Mesendoderm (in vitro differentiated cells): ENCODE measurements at regions not wholly inside any gene's neighbourhood (a gene's known extent, or its start where the extent isn't known, plus 50 kb on each side); places are given as distances from the start of the nearest gene placed in this dataset.
"Not testable (repeated sequence)": the region's sequence is repeated elsewhere in the genome, so short reads cannot be mapped to it uniquely, and the experiment has no call there.

ENCODE experiments used
- DNase-seq: peaks from one replicate; pipeline ENCODE4 v3.0.0; 2013
- H2AK5ac ChIP-seq: 2 replicates; pipeline ENCODE4 v1.6.1; 2013; ENCODE audit warnings: low read length, inconsistent platforms
- H2BK120ac ChIP-seq: 2 replicates; pipeline ENCODE4 v1.6.1; 2013; ENCODE audit warnings: low read depth, mild to moderate bottlenecking, low read length, moderate library complexity, mixed read lengths
- H2BK15ac ChIP-seq: replicated peaks from 2 replicates; pipeline ENCODE4 v1.6.1; 2013; ENCODE audit warnings: low read depth, mild to moderate bottlenecking, moderate library complexity
- H2BK5ac ChIP-seq: 2 replicates; pipeline ENCODE4 v1.6.1; 2013; ENCODE audit warnings: low read length, inconsistent platforms
- H3K18ac ChIP-seq: 2 replicates; pipeline ENCODE4 v1.6.1; 2013; ENCODE audit warnings: mild to moderate bottlenecking, low read length, mixed read lengths
- H3K23ac ChIP-seq: one replicate; pipeline ENCODE4 v1.6.1; 2013; ENCODE audit warnings: low read length
- H3K27ac ChIP-seq: 2 replicates; pipeline ENCODE4 v1.5.1; 2013; ENCODE audit warnings: low read depth, mild to moderate bottlenecking, inconsistent platforms, low read length, moderate library complexity
- H3K27me3 ChIP-seq: 2 replicates; pipeline ENCODE4 v1.6.1; 2013; ENCODE audit warnings: low read length, control low read depth, mild to moderate bottlenecking, inconsistent platforms; ENCODE audit not compliant: insufficient read depth, poor library complexity
- H3K36me3 ChIP-seq: 2 replicates; pipeline ENCODE4 v1.6.1; 2013; ENCODE audit warnings: low read length, inconsistent platforms; ENCODE audit not compliant: control insufficient read depth, insufficient read depth
- H3K4ac ChIP-seq: one replicate; pipeline ENCODE4 v1.6.1; 2013; ENCODE audit warnings: low read depth, mild to moderate bottlenecking, low read length, moderate library complexity
- H3K4me1 ChIP-seq: 2 replicates; pipeline ENCODE4 v1.6.1; 2013; ENCODE audit warnings: low read depth, low read length, inconsistent platforms; ENCODE audit not compliant: control insufficient read depth
- H3K4me2 ChIP-seq: 2 replicates; pipeline ENCODE4 v1.6.1; 2013; ENCODE audit warnings: low read length
- H3K4me3 ChIP-seq: 2 replicates; pipeline ENCODE4 v1.5.1; 2013; ENCODE audit warnings: mild to moderate bottlenecking, low read length
- H3K56ac ChIP-seq: one replicate; pipeline ENCODE4 v1.6.1; 2013; ENCODE audit warnings: low read length
- H3K79me1 ChIP-seq: 2 replicates; pipeline ENCODE4 v1.6.1; 2013; ENCODE audit warnings: low read length, inconsistent platforms
- H3K79me2 ChIP-seq: 2 replicates; pipeline ENCODE4 v1.6.1; 2013; ENCODE audit warnings: mild to moderate bottlenecking, low read length; ENCODE audit not compliant: control insufficient read depth, insufficient read depth
- H3K9ac ChIP-seq: 2 replicates; pipeline ENCODE4 v1.6.1; 2013; ENCODE audit warnings: low read length, inconsistent platforms
- H4K5ac ChIP-seq: one replicate; pipeline ENCODE4 v1.6.1; 2013; ENCODE audit warnings: low read length
- H4K8ac ChIP-seq: one replicate; pipeline ENCODE4 v1.6.1; 2013; ENCODE audit warnings: low read depth, mild to moderate bottlenecking, control low read depth, low read length, moderate library complexity
- WGBS: extraction: QIAGEN DNeasy Blood & Tissue Kit; methylation state at CpG from one replicate; pipeline ENCODE4 v1.1.7; 2013; ENCODE audit warnings: low lambda C conversion rate, missing lambda C conversion rate; ENCODE audit not compliant: insufficient coverage; ENCODE audit errors: extremely low coverage; 5-methylcytosine and 5-hydroxymethylcytosine counted together

DNA sequence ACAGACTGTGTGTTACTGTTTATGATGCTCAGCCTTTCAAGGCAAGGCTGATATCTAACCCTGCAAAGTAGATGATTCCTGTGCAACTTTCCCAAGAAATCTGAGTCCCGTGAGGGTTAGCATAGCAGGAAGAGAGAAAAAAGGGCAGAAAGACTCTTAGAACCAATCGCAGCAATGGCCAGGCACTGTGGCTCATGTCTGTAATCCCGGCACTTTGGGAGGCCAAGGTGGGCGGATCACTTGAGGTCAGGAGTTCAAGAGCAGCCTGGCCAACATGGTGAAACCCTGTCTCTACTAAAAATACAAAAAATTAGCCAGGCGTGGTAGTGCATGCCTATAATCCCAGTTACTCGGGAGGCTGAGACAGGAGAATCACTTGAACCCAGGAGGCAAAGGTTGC lies 124.3 kb upstream of the CDH5 start:
- not testable (repeated sequence) for H3K23ac ChIP-seq, H3K27me3 ChIP-seq, DNase-seq, H3K4ac ChIP-seq, H3K36me3 ChIP-seq, H2BK120ac ChIP-seq, H3K79me2 ChIP-seq, H3K27ac ChIP-seq, H3K4me2 ChIP-seq, H2BK5ac ChIP-seq, H3K18ac ChIP-seq, H4K8ac ChIP-seq, H4K5ac ChIP-seq, H2AK5ac ChIP-seq, H3K4me3 ChIP-seq, H3K79me1 ChIP-seq, H2BK15ac ChIP-seq, H3K4me1 ChIP-seq, H3K9ac ChIP-seq, H3K56ac ChIP-seq
- WGBS = no CpG with 5 or more reads among the region's 6 CpGs

- Histone ChIP-seq H3K4me2 (no peak overlapping the region), H3K23ac (no peak overlapping the region), H3K36me3 (no peaks in the 10 kb centered on the region), H3K79me1 (no peaks in the 10 kb centered on the region), H4K8ac (no peak overlapping the region), H3K79me2 (no peaks in the 10 kb centered on the region), H3K4me1 (no peaks in the 10 kb centered on the region), H3K56ac (no peak overlapping the region), H2BK120ac (no peak overlapping the region), H3K27me3 (no peaks in the 10 kb centered on the region), H3K9ac (no peak overlapping the region), H2BK5ac (no peak overlapping the region), H3K4ac (no peak overlapping the region), H2AK5ac (no peak overlapping the region), H3K4me3 (no peak overlapping the region), H2BK15ac (no peak overlapping the region), H3K27ac (no peak overlapping the region), H3K18ac (no peak overlapping the region), H4K5ac (no peak overlapping the region)
- DNase-seq = no peak
- WGBS = no CpG with 5 or more reads among the region's 8 CpGs
These were observed 125.7 kb upstream of the CDH5 start for GRCh38 chr16:66240631-66241395.

- Histone ChIP-seq H4K8ac (no peak overlapping the region), H3K4ac (no peak overlapping the region), H3K56ac (no peak overlapping the region), H3K4me1 (no peaks in the 10 kb centered on the region), H3K23ac (no peak overlapping the region), H3K36me3 (no peaks in the 10 kb centered on the region), H3K9ac (no peak overlapping the region), H2BK5ac (no peak overlapping the region), H3K79me1 (no peaks in the 10 kb centered on the region), H3K4me2 (no peak overlapping the region), H3K27ac (no peak overlapping the region), H2BK15ac (no peak overlapping the region), H3K27me3 (no peaks in the 10 kb centered on the region), H2AK5ac (no peak overlapping the region), H3K79me2 (no peaks in the 10 kb centered on the region), H3K18ac (no peak overlapping the region), H4K5ac (no peak overlapping the region), H2BK120ac (no peak overlapping the region), H3K4me3 (no peak overlapping the region)
- WGBS = no CpG with 5 or more reads among the region's 6 CpGs
- DNase-seq = no peak
These were observed 126.4 kb upstream of the CDH5 start for GRCh38 chr16:66240088-66240487.

- no peak overlapping the region for H3K4ac ChIP-seq
- H3K18ac ChIP-seq = no peak overlapping the region
- H4K5ac ChIP-seq = no peak overlapping the region
- no peaks in the 10 kb centered on the region for H3K36me3 ChIP-seq
- H2BK120ac ChIP-seq = no peak overlapping the region
- no peaks in the 10 kb centered on the region for H3K79me2 ChIP-seq
- H3K79me1 ChIP-seq = no peaks in the 10 kb centered on the region
- no peak overlapping the region for H3K4me3 ChIP-seq
- DNase-seq = no peak
- no CpG with 5 or more reads among the region's 1 CpG for WGBS
- H3K9ac ChIP-seq = no peak overlapping the region
- no peak overlapping the region for H3K56ac ChIP-seq
- no peaks in the 10 kb centered on the region for H3K4me1 ChIP-seq
- H4K8ac ChIP-seq = no peak overlapping the region
- H3K27ac ChIP-seq = no peak overlapping the region
- no peak overlapping the region for H2AK5ac ChIP-seq
- H3K23ac ChIP-seq = no peak overlapping the region
- H2BK15ac ChIP-seq = no peak overlapping the region
- H2BK5ac ChIP-seq = no peak overlapping the region
- H3K27me3 ChIP-seq = no peaks in the 10 kb centered on the region
- H3K4me2 ChIP-seq = no peak overlapping the region
These were observed 127.8 kb upstream of the CDH5 start for GRCh38 chr16:66238696-66239095.

- H3K27ac ChIP-seq = no peak overlapping the region
- no peak overlapping the region for H3K18ac ChIP-seq
- no peak overlapping the region for H3K4me3 ChIP-seq
- no peak overlapping the region for H4K8ac ChIP-seq
- H3K4me2 ChIP-seq = no peak overlapping the region
- H3K9ac ChIP-seq = no peak overlapping the region
- H3K27me3 ChIP-seq = no peaks in the 10 kb centered on the region
- no peak overlapping the region for H2BK120ac ChIP-seq
- no peak overlapping the region for H3K4ac ChIP-seq
- H3K79me2 ChIP-seq = no peaks in the 10 kb centered on the region
- DNase-seq = no peak
- WGBS = no CpG with 5 or more reads among the region's 12 CpGs
- no peak overlapping the region for H2BK15ac ChIP-seq
- H3K56ac ChIP-seq = no peak overlapping the region
- no peaks in the 10 kb centered on the region for H3K79me1 ChIP-seq
- H4K5ac ChIP-seq = no peak overlapping the region
- no peak overlapping the region for H2BK5ac ChIP-seq
- H2AK5ac ChIP-seq = no peak overlapping the region
- H3K36me3 ChIP-seq = no peaks in the 10 kb centered on the region
- H3K23ac ChIP-seq = no peak overlapping the region
- H3K4me1 ChIP-seq = no peaks in the 10 kb centered on the region
These were observed 130.2 kb upstream of the CDH5 start for GRCh38 chr16:66236301-66236700.
